ENCODE measurements at regions not wholly inside any gene's neighbourhood (a gene's known extent, or its start where the extent isn't known, plus 50 kb on each side); places are given as distances from the start of the nearest gene placed in this dataset.

DNA sequence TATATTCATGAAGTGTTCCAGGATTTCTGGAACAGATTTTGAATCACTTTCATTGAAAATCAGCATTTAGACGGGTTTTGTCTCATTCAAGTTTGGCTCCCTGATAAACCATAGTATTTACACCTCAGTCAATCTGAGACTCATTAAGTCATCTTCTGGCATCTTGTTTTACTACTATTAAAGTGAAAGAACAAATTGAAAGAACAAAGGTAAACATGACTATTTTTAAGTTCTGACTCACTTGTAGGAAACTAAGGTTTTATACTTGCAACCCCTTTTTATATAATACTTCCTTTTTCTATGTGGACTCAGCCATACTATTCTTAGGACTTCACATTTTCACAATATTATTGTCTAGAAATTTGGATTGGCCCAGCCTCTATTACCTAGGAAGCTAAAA lies 854.4 kb downstream of the SQOR start:
- DNase-seq (ENCODE audit: low read depth in 2 of 3, low spot score in 2 of 3) = no peak

DNA sequence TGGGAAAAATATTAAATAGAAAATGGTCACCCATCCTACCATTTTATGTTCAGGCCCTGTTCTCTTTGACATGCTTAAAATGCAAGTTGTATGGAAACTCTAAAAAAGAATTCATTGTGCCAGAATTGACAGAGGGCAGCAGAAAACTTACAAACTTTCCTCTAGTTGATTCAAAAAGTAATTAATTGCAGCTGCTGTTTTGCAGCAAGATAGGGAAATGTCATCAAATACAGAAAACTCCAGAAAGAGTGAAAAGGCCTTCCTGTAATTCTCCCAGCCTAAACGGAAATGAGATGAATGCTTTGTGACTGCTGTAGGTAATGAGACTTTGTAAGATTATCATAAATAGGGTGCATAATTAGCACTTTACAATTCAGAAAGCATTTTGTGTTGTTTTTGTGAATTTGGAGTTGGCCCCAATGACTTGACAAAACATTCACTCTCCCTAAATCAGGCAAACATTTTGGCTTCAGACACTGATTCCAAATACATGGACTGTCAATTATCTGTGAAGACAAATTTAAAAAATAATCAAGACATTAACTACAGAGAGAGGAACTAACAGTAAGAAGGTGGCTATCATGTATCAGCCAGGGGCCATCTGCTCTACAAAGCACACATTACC lies 861.8 kb downstream of the SQOR start:
- no peak for DNase-seq (ENCODE audit: low read depth in 2 of 3, low spot score in 2 of 3)

DNA sequence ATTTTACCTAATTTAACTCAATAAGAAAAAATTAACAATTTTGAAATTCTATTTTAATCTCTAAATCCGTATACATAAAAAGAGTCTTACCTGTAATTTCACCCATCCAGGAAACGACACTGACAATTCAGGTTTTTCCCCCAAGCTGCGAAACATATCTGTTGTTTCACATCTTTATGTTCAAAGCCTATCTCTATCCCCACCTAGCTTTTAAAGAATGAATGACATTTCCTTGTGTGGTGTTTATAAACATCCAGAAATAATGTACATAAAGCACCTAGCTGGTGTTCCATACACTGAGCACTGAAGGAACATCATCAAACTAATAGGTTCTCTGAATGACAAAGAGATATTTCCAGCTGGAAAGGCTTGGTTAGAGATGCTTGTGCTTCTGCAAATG lies 867.8 kb downstream of the SQOR start:
- no peak for DNase-seq (ENCODE audit: low read depth in 2 of 3, low spot score in 2 of 3)

DNA sequence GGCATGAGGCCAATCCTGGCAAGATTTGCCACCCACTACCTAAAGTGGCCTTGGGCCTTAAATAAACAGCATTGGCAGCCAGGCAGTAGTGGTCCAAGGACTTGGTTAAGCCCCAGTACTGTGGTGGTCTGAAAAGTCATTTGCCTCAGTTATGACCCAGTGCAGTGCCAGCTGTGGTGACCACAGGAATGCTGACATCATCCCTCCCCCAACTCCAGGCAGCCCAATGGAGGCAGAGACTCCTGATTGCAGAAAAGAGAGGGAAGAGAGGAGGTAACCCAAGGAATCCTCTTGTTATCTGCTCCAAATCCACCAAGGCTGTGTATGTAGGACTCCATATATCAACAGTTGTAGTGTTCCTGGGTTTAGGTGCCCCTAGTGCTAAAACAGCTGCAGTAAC lies 883.6 kb downstream of the SQOR start:
- no peak for DNase-seq (ENCODE audit: low read depth in 2 of 3, low spot score in 2 of 3)

DNA sequence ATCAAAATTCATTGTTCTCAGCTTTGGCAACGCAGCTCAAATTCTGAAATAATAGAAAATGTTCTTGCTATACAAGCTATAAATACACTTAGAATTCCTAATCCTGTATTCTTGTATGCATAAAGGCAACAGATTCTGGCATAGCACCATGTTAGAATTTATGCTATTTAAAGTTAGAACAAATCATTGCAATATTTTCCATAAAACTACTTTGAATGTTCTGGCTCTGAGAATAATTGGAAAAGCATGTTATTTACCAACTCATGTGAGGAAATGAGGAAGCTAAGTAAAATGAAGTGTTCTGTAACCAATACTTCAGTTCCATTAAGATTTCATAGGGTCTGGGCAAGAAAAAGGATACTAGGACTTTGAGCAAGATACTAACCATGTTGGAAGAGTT lies 888.9 kb downstream of the SQOR start:
- DNase-seq (ENCODE audit: low read depth in 2 of 3, low spot score in 2 of 3) = no peak

DNA sequence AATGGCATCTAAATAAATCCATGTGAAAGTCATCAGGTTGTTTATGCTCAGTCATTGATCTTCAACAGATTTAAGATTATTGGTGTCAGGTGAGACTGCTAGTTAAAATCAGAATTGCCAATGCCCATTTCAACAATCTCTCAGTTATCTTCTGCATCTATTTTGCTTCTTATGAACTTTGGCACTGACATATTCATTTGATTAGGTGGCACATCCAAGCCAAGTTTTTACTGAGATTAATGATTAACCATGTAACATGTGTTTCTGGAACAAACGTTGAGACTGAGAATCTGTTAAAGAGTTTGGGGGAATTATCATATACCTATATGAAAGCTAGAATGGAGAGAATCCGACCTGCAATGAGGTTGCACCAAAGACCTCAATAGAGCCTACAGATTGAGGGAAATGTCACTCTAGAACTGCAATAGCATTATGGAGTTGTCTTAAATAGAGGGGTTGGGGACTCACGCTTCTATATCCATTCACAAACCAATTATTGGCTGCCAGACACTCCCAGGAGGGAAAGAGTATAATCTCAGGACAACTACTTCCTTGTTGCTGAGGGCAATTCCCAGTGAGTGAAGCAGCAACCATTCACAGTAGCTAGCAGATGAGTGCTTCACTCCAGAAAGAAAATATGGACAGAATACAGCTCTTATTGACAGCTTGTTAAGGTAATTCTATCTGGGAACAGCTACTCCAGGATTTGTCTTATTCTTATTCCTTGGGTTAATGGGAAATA lies 891.3 kb downstream of the SQOR start:
- DNase-seq (ENCODE audit: low read depth in 2 of 3, low spot score in 2 of 3) = no peak

DNA sequence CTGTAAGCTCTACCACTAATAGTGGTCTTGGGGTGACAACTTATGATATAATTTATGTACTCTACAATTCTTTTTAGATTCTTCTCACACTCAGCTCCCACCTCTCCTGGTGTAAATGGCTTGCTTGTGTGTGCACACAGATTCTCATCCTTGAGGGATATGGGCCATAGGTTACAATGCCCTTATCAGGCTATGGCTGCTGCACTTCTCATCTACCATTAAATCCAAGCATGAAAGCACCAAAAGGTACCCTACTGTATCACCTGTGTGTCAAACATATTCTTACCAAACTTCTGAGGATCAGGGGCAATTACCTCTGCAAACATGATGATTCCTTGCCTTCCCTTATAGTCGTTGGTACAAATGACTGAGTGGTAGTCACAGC lies 891.9 kb downstream of the SQOR start:
- no peak for DNase-seq (ENCODE audit: low read depth in 2 of 3, low spot score in 2 of 3)

DNA sequence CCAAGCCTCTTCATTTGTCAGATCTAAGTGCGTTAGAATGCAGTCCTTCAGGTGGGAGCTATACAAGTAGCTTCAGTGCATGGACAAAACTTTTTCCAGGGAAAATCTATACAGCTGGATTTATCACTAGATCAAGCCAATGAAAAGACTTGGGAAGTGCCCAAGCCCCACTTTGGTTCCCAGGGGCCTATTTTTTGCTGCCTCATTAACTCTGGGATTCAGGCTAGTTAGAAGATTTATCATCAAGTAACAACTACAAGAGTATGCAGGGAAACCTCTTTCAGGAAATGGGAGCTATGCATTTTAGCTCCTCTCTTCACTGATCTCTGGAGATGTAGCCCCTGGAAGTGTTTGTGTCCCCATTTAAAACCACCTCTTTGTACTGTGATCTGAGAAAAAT lies 908.8 kb downstream of the SQOR start:
- DNase-seq (ENCODE audit: low read depth in 2 of 3, low spot score in 2 of 3) = no peak

DNA sequence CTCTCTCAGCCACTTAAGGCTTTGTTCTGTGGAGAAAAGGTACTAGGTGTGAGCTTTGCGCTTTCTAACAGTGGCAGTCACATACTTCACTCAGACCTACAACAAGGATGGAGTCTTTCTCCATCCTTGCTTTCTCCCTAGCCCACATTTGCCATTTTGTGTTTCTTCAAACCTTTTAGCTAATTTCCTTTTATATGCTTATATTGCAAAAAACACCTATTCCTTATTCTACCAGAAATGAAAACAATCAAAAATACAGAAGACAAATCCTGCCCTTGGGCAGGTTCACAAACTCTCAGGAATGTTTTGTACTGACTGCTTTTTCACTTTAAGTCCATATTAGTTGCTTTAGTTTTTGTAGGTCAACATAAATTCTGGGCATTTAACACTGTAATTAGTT lies 914.2 kb downstream of the SQOR start:
- no peak for DNase-seq (ENCODE audit: low read depth in 2 of 3, low spot score in 2 of 3)

DNA sequence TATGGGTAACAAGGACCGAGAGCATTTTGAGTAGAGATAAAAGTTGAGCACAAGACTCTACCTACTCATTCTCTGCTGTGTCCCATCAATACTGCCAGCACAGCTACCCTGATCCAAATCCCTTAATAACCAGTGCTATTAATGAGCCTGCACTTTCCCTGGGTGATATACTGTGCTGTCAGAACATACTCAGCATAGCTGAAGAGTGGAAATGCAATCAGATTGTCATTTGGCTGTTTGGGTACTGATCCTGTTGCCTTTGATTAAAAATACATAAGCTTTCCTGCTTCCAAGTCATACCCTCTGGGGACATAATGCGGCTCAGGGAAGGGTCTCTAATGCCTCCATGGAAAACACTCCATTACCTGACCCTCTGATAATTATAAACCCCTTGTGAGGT lies 917.5 kb downstream of the SQOR start:
- DNase-seq (ENCODE audit: low read depth in 2 of 3, low spot score in 2 of 3) = no peak

DNA sequence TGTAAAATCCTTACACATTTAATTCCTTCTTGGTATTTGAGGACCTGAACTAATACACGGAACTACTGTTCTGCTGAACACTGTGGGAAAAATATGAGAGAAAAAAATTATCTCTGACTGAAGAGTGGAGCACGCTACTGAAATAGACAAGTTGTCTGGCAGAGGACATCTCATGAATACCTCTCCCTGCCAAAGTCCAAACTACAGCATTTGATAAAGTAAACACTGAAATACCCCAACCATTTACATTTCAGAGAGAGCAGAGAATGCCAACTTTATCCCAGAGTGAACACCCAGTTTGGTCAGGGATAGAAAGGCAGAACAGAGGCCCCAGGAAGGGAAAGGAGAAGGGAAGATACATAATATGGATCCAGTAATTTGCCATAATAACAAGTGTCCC lies 920.7 kb downstream of the SQOR start:
- DNase-seq (ENCODE audit: low read depth in 2 of 3, low spot score in 2 of 3) = no peak

DNA sequence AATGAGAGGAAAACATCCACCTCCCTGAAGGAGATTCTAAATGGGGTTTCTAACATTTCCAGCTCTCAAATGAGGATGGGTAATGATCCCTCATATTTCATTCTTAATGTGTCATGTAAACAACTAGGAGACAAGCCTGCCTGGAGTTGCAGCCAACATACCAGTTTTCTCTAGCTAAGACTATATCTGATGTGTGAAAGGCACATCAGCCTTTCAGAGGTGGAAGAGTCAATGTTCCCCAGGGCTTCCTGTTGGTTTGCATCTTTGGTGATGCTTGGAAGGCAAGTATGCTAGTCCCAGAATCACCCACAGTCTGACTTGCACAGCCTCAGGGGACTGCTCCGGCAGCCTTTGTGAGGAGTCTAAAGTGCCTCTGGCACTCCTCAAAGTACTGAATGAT lies 921.2 kb downstream of the SQOR start:
- DNase-seq (ENCODE audit: low read depth in 2 of 3, low spot score in 2 of 3) = no peak

DNA sequence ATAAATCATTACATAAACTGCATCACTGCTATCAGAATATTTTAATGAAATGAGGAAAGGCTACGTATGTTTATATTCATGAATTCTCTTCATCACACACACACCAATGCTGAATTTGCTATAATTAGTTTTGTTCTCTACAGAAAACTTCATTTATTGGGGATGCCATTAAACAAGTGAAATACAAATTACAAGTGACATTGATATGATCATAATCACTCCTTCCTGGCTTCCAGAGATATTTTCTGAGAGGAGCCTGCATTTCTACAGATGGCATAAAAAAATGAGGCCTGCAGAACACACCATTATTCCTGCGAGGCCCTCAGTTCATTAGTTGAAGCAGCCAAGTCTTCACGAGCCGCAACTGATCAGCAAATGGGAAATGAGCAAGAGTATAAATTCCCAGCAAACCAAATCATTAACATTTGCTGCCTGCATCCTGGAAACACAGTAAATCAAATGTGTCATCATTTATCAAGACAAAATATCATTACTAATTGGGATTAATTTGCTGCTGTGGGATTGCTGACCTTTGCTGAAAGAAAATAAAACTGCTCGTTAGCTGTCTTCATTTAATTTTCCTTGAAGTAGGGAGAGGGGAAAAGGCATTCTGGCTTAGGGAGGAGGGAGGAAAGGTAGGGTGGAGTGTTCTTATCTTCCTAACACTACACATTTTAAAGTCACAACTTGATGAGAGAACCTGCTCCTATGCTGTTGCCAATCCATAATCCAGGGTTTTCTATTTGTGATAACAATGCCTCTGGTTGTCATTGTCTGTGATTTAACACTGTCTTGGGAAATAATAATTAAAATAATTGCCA lies 921.9 kb downstream of the SQOR start:
- no peak for DNase-seq (ENCODE audit: low read depth in 2 of 3, low spot score in 2 of 3)

DNA sequence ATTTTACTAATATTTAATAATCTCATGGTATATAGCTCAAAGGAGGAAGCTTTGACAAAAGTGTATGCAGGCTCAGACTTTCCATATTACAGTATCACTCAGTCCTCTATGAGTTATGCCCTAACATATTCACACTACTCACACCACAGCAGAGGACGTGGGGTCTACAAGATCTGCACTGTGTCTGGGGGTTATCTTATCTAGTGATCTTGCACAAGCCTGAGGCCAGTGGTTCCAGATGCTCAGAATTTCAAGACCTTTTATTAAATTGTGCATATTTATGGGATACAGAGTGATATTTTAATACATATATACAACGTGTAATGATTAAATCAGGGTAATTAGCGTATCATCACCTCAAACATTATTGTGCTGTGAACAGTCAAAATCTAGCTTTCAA lies 933.1 kb downstream of the SQOR start:
- no peak for DNase-seq (ENCODE audit: low read depth in 2 of 3, low spot score in 2 of 3)

DNA sequence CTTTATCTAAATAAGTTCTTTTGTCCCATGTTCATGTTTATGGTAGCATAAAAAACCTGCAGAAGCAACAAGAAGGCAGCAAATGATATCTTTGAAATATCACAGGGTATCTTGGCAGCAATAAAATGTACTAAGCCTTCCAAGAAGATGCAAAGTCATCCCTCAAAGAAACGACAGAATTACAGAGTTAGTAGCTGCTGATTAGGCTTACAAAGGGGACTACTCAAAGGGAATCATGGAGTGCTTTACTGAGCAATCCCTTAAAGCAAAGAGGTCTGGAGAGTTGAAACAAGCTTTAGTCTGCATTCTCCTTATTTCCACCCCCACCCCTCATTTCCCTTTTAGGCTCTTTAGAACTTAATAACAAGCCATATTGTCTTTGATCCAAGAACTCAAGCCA lies 935.0 kb downstream of the SQOR start:
- no peak for DNase-seq (ENCODE audit: low read depth in 2 of 3, low spot score in 2 of 3)

DNA sequence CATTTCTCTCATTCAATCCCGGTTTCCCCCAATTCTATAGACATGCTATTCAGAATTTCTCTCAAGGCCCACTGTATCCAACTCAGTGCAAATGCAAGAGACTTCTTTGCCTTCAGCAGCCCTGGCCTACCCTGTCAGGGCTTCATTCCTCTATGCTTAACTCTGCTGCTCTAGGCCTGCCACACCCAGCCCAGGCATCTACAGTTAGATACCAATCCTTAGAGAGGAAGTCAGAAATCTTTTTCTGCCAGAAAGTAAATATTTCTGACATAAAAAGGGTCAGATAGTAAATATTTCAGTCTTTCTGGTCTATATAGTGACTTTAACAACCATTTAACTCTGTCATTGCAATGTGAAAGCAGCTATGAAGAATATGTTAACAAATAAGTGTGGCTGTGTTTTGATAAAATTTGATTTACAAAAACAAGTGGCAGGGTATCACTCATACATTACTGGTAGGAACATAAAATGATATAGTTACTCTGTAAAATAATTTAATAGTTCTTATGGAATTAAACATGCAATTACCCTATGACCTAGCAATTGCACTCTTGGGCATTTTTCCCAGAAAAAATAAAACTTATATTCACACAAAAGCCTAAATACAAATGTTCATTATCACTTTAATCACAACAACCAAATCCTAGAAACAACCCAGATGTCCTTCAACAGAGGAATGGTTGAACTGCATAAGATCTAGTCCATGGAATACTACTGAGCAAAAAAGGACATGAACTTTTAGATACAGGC lies 942.0 kb downstream of the SQOR start:
- DNase-seq (ENCODE audit: low read depth in 2 of 3, low spot score in 2 of 3) = no peak

DNA sequence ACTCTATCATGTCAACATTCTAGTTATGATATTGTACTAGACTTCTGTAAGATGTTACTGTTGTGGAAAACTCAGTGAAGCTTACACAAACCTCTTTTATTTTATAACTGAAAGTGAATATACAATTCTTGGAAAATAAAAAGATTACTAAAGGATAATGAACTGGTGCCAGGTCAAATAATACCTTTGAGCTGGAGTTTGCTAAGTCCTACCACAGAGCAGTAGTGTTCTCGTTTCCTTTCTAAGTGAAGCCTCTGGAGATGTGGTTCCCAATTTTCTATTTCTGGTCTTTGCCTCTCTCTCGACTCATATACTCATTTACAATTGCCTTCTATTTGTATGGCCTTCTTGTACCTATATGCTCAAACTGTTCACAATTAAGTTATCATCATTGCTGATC lies 942.9 kb downstream of the SQOR start:
- DNase-seq (ENCODE audit: low read depth in 2 of 3, low spot score in 2 of 3) = no peak

DNA sequence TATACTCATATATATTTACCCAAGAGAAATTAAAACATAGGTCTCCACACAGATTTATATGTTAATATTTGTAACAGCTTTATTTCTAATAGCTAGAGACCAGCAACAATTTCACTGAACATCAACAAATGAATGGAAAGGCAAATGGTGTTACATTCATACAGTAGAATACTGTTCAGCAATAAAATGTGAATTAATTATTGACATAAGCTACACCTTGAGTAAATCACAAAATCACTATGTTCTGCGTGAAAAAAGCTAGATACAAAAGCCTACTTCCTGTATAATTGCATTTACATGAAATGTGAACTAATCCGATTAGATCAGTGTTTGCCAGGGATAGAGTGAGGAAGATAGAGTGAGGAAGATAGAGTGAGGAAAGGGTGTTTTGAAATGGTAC lies 945.7 kb downstream of the SQOR start:
- no peak for DNase-seq (ENCODE audit: low read depth in 2 of 3, low spot score in 2 of 3)

DNA sequence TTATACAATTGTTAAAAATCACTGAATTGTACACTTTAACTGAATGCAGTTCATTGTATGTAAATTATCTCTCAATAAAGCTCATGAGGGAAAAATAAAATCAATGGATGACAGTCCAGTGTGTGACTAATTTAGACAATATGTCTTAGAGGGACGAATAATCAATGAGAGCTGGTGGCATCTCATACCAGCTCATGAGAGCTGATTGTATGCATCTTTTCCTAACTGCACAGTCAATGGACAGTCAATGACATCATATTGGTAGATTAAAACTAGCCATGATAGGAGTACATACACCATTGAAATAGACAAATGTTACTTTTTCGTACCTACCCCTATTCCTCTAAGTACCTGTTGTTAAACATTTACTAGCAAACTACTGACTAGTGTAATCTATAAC lies 946.1 kb downstream of the SQOR start:
- DNase-seq (ENCODE audit: low read depth in 2 of 3, low spot score in 2 of 3) = no peak

DNA sequence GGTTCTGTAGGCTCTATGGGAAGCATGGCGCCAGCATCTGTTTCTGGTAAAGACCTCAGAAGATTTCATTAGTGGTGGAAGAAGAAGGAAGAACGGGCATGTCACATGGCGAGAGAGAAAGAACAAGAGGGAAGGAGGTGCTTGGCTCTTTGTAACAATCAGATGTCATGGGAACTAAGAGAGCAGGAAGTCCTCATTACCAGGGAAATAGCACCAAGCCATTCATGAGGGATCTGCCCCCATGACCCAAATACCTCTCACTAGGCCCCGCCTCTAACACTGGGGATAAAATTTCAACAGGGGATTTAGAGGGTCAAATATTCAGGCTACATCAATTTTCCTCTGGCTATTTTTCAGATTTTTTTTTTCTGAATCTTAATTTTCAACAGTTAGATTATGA lies 954.3 kb downstream of the SQOR start:
- DNase-seq (ENCODE audit: low read depth in 2 of 3, low spot score in 2 of 3) = no peak

DNA sequence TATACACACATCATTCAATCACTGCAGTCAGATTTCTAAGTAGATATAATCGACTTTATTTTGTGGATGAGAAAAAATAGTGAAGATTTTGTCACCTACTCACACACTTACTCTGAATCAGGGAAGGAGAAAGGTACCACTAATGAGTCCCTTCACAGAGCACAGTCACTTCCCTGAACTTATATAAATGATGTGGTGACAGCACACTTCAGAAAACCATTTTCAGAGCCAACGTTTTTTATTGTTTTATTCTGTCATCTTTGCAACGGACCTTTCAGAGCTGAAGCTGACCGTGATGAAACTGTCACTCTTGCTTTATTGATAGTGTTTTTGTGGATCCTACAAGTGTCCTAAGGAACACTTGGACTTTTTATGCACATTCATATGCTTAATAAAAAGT lies 956.6 kb downstream of the SQOR start:
- no peak for DNase-seq (ENCODE audit: low read depth in 2 of 3, low spot score in 2 of 3)

DNA sequence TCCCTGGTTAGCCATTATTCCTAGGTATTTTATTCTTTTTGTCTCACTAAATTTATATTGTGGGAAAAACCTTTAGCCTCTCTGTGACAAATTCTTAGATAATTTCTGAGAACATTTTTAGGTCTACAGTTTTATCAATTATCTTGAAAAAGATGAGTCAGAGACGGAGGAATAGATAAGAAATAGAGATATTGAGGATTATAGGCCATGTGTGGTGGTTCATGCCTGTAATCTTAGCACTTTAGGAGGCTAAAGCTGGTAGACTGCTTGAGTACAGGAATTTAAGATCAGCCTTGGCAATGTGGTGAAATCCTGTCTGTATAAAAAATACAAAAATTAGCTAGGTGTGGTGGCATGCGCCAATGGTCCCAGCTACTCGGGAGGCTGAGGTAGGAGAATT lies 960.2 kb downstream of the SQOR start:
- no peak for DNase-seq (ENCODE audit: low read depth in 2 of 3, low spot score in 2 of 3)
